ENCODE measurements at regions not wholly inside any gene's neighbourhood (a gene's known extent, or its start where the extent isn't known, plus 50 kb on each side); places are given as distances from the start of the nearest gene placed in this dataset.

DNA sequence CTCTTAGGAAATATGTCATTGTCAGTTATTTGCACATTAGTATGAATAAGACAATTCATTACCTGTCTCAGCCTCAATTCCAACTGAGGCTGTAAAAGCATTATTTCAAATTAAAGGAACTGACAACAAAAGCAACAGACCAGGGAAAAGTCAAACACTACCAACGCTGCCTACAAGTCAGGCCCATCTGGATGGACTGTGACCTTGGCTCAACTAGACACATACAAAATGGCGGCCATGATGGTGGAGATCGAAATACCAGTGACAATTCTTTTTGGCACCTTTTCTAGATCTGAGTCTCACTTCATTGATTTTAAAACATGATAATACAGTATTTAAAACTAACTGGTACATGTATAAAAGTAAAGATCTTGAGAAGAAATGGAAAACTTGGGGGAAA, 160.7 kb downstream of the DHX15 start:
- no peak for DNase-seq (ENCODE audit: extremely low read depth in 1 of 11, low read depth in 9 of 11, low spot score in 4 of 11)

DNA sequence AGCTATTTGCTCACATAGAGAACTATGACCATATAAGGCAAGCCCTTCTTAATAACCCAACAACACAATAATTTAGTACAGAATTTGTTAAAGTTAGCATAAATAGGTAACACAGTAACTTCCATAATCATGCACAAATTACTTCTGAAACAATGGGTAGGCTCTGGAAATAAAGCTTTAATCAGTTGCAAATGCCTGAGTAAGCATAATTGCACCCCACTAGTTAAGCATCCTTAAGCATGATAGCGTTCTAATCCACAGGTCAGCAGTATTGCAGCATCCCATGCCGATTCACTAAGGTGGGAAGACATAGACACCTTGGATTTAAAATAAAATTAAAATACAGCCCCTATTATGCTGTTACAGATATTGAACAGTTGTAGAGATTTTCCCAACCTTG, 161.7 kb downstream of the DHX15 start:
- DNase-seq (ENCODE audit: extremely low read depth in 1 of 11, low read depth in 9 of 11, low spot score in 4 of 11) = no peak

GRCh38 chr4:24419181-24420034, 164.9 kb downstream of the DHX15 start:
- DNase-seq (ENCODE audit: extremely low read depth in 1 of 11, low read depth in 9 of 11, low spot score in 4 of 11) = peak; percentile 46 to 75 (median 64)

- no peak for DNase-seq (ENCODE audit: extremely low read depth in 1 of 11, low read depth in 9 of 11, low spot score in 4 of 11)
Measured at GRCh38 chr4:24417206-24417605, 167.1 kb downstream of the DHX15 start.

DNA sequence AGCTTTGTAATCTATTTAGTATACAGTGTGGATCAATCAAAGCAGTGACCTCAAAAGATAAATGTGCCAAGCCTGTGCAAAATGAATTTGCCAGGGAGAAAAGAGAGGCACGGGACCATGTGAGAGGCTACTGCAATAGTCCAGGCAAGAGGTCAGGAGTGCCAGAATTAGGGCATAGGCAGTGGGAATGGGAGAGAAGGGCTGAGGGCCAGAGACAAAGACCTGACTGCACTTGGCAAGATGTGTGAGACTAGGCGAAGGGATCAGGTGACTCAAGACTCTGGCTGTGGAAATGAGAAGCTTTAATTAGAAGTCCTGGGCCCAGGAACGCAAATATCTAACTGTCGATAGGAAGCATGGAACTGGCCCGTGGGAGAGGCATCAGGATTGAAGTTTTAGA, 168.1 kb downstream of the DHX15 start:
- DNase-seq (ENCODE audit: extremely low read depth in 1 of 11, low read depth in 9 of 11, low spot score in 4 of 11) = no peak

DNA sequence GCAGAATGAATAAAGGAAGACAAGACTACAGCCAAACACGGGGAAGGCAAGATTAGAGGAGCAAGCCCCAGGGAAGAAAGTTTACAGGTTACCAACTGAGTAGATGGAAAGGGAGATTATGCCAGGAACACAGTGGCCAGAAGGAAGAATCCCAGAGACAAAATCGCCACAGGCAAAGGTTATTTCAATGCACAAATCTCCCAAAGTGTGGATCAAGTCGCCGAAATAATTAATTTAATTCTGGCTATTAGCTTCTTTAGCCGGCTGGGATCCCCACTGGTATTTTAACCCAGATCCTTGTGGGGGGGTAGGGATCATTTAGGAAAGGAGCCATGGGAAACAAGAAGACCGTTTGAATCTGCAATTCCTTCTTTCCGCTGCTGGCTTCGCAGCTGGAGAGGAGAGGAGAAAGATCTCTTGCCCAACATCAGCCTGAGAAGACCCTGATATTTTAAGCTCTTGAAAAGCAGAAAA, 171.0 kb downstream of the DHX15 start:
- no peak for DNase-seq (ENCODE audit: extremely low read depth in 1 of 11, low read depth in 9 of 11, low spot score in 4 of 11)

- no peak for DNase-seq (ENCODE audit: extremely low read depth in 1 of 11, low read depth in 9 of 11, low spot score in 4 of 11)
Measured at GRCh38 chr4:24411806-24412205, 172.5 kb downstream of the DHX15 start.

GRCh38 chr4:24411299-24411698, 173.1 kb downstream of the DHX15 start:
- no peak for DNase-seq (ENCODE audit: extremely low read depth in 1 of 11, low read depth in 9 of 11, low spot score in 4 of 11)

- DNase-seq (ENCODE audit: extremely low read depth in 1 of 11, low read depth in 9 of 11, low spot score in 4 of 11) = no peak
Measured at GRCh38 chr4:24408640-24409039, 175.7 kb downstream of the DHX15 start.

- DNase-seq (ENCODE audit: extremely low read depth in 1 of 11, low read depth in 9 of 11, low spot score in 4 of 11) = no peak
Measured at GRCh38 chr4:24405926-24406325, 178.4 kb downstream of the DHX15 start.

DNA sequence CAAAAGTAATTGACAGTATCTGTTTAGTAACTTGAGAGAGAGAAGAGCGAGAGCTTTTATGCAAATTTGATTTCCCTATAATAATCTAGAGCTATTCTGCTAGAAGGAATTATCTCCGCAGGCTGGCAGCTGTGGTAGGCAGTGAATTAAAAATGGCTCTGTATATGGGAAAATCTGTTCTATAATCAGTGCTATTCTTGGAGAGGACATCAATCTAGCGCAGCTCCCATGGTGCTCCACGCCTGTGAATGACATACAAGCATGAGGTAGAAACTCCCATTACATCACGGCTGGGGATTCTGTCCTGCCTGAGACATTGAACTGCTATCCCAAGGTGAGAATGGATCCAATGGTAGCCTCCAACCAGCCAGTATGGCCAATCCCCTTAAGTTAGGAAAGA, 179.0 kb downstream of the DHX15 start:
- DNase-seq (ENCODE audit: extremely low read depth in 1 of 11, low read depth in 9 of 11, low spot score in 4 of 11) = no peak

GRCh38 chr4:24404281-24404680, 180.1 kb downstream of the DHX15 start:
- DNase-seq (ENCODE audit: extremely low read depth in 1 of 11, low read depth in 9 of 11, low spot score in 4 of 11) = no peak

DNA sequence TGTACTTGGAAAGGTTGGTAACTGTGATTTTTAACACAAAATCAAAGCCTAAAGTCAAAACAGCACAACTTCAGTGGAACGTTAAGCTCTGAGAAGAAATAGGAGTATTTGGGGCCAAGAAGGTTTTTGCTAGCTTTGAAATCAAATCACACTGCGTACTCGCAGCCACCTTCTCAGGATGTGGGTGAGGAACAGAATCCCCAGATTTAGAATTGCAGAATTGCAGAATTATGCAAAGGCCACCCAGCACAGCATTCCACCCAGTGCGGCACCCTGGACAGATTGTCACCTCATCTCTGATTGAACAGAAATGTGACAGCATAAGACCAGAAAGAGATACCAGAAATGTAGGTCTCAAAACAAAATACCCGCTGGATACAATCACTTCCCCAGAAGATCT, 181.1 kb downstream of the DHX15 start:
- DNase-seq (ENCODE audit: extremely low read depth in 1 of 11, low read depth in 9 of 11, low spot score in 4 of 11) = no peak

GRCh38 chr4:24400537-24400936, 183.8 kb downstream of the DHX15 start:
- no peak for DNase-seq (ENCODE audit: extremely low read depth in 1 of 11, low read depth in 9 of 11, low spot score in 4 of 11)

DNA sequence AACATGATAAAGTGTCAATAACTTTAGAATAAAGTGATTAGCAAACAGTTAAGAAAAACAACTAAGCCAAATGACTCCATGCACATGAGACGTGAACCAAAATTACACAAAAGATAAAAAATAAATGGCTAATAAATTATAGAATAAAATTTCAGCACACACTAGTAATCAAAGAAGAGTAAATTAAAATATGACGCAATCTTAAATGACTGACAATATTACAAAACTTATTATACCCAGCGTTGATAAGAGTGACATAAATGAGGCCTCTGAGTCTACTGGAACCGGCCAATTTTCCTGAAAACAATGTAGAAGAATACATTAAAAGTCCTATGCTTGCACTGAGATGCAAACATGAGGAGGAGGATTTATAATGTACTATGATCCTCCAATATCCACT, 187.4 kb downstream of the DHX15 start:
- no peak for DNase-seq (ENCODE audit: extremely low read depth in 1 of 11, low read depth in 9 of 11, low spot score in 4 of 11)

GRCh38 chr4:24395937-24396336, 188.4 kb downstream of the DHX15 start:
- no peak for DNase-seq (ENCODE audit: extremely low read depth in 1 of 11, low read depth in 9 of 11, low spot score in 4 of 11)

- DNase-seq (ENCODE audit: extremely low read depth in 1 of 11, low read depth in 9 of 11, low spot score in 4 of 11) = no peak
Measured at GRCh38 chr4:24394041-24394440, 190.3 kb downstream of the DHX15 start.

DNA sequence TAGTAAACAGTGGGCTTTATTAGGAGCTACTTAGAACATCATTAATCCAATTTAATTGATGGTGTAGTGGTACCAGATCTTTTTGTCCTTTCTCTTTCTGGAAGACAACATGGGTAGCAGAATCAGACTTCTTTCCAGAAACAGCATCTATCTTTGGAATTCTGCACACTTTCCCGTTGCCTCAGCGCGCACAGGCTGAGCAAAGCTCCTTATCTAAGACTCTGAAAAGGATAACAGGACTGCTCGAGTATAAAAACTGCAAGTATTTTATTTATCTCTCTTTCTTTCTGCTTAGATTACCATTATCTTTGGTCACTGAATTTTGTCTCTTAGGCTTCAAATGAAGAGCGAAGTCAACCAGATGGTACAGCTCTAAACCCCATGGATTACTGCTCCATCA, 191.7 kb downstream of the DHX15 start:
- DNase-seq (ENCODE audit: extremely low read depth in 1 of 11, low read depth in 9 of 11, low spot score in 4 of 11) = no peak

DNA sequence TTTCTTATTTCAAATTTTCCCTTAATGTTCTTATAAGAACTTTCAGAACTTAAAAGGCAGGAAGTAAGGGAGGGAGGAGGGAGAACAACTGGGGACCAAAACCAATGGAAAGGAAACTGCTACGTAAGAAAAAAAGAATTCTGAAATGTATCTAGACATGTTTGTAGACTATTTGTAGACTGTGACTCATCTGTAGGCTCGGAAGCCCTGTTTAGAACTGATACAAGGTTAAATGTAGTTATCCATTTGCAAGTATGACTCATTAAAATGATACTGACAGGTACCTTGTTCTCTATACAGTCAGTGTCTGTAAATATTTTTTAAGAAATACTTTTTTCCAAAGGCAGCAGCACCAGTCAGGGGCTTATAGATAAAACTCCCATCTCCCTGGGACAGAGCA, 202.0 kb downstream of the DHX15 start:
- no peak for DNase-seq (ENCODE audit: extremely low read depth in 1 of 11, low read depth in 9 of 11, low spot score in 4 of 11)

GRCh38 chr4:24380957-24381665, 203.2 kb downstream of the DHX15 start:
- DNase-seq (ENCODE audit: extremely low read depth in 1 of 11, low read depth in 9 of 11, low spot score in 4 of 11) = no peak

GRCh38 chr4:24373704-24374103, 210.7 kb downstream of the DHX15 start:
- no peak for DNase-seq (ENCODE audit: extremely low read depth in 1 of 11, low read depth in 9 of 11, low spot score in 4 of 11)
